Activated T-helper 1 cell treated with anti-CD3 and anti-CD28 coated beads, Interleukin-12 subunit alpha, Interleukin-12 subunit beta, Interleukin-2, Interleukin-4 antibody, amounts not matched to agents 30 ng/mL and 10 ng/mL and 1 ng/mL, durations not matched to agents 14 hours and 24 hours and 36 hours (primary cell): ENCODE measurements at regions not wholly inside any gene's neighbourhood (a gene's known extent, or its start where the extent isn't known, plus 50 kb on each side); places are given as distances from the start of the nearest gene placed in this dataset.
"Not testable (repeated sequence)": the region's sequence is repeated elsewhere in the genome, so short reads cannot be mapped to it uniquely, and the experiment has no call there.

Experiments
- DNase-seq: peaks from one replicate; pipeline ENCODE4 v3.0.0; 2021; ENCODE audit warnings: low spot score
- H3K27ac Mint-ChIP-seq: one replicate; pipeline ENCODE4 v1.8.0; 2021; ENCODE audit warnings: mild to moderate bottlenecking, mixed read lengths
- H3K27me3 Mint-ChIP-seq: one replicate; pipeline ENCODE4 v1.8.0; 2022; ENCODE audit warnings: mild to moderate bottlenecking, moderate library complexity, mixed read lengths; ENCODE audit not compliant: insufficient read depth
- H3K36me3 Mint-ChIP-seq: one replicate; pipeline ENCODE4 v1.8.0; 2021; ENCODE audit warnings: low read depth, mixed read lengths
- H3K4me1 Mint-ChIP-seq: one replicate; pipeline ENCODE4 v1.8.0; 2021; ENCODE audit warnings: low read depth, mixed read lengths
- H3K4me3 Mint-ChIP-seq: one replicate; pipeline ENCODE4 v1.8.0; 2021; ENCODE audit warnings: mild to moderate bottlenecking, moderate library complexity, mixed read lengths
- H3K9me3 Mint-ChIP-seq: one replicate; pipeline ENCODE4 v1.8.0; 2021; ENCODE audit warnings: mixed read lengths
- intact Hi-C: fragments of 100-400 bp; cut with micrococcal nuclease; formaldehyde crosslinking; loops from one replicate; pipeline ENCODE4 v1.15.1; 2024

DNA sequence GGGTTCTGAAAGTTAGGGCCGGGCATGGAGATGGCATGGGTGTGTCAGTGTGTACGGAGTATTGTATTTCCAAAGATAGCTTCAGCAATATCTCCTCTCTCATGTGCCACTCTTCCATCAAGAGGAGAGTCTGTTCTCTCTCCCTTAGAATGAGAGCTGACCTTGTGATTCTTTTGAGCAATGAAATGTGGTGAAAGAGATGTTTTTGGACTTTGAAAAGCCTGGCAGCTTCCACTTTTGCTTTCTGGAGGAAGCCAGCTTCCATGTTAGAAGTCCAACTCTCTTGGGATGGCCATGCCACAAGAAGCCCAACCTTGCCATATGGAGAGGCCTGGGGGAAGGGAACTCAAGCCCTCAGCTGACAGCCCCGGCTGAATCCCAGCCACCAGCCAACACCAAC, 72.4 kb upstream of the GZMB start:
- no peak overlapping the region for H3K27ac Mint-ChIP-seq
- intact Hi-C loops, result no loop called here
- peaks cover 10% of the 10 kb centered on the region for H3K4me1 Mint-ChIP-seq
- no peak overlapping the region for H3K4me3 Mint-ChIP-seq
- H3K27me3 Mint-ChIP-seq, result no peaks in the 10 kb centered on the region
- H3K36me3 Mint-ChIP-seq, result peaks cover 6% of the 10 kb centered on the region
- H3K9me3 Mint-ChIP-seq, result peaks cover 5% of the 10 kb centered on the region
- DNase-seq, result no peak

DNA sequence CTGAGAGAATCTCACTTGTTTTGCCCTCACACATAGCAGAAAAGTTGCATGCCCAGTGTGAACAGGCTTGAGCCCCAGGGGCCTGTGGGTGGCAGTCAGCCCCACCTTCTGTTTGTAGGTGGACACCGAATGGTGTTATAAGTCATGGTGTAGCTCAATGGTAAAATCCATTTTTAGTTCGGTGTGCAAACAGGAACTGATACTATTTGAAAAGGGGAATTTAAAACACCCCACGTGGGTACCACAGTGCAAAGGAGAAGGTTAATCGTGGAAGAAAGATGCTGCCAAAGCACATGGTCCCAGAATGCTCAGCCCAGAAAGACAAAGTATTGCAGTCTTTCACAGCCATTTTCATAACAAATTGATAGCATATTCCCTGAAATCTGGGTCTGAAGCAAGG, 71.8 kb upstream of the GZMB start:
- Mint-ChIP-seq H3K4me3 (no peak overlapping the region), H3K36me3 (peaks cover 7% of the 10 kb centered on the region), H3K4me1 (peaks cover 10% of the 10 kb centered on the region), H3K27ac (no peak overlapping the region), H3K9me3 (peaks cover 5% of the 10 kb centered on the region), H3K27me3 (no peaks in the 10 kb centered on the region)
- no peak for DNase-seq
- intact Hi-C loops, result no loop called here

GRCh38 chr14:24701062-24701461, 67.1 kb upstream of the GZMB start:
- H3K9me3 Mint-ChIP-seq, result peaks cover 5% of the 10 kb centered on the region
- no peaks in the 10 kb centered on the region for H3K27me3 Mint-ChIP-seq
- DNase-seq, result no peak
- H3K4me1 Mint-ChIP-seq, result peaks cover 29% of the 10 kb centered on the region
- H3K4me3 Mint-ChIP-seq, result no peak overlapping the region
- H3K36me3 Mint-ChIP-seq, result peaks cover 7% of the 10 kb centered on the region
- intact Hi-C loops, result no loop called here
- no peak overlapping the region for H3K27ac Mint-ChIP-seq

GRCh38 chr14:24700511-24700910, 66.5 kb upstream of the GZMB start:
- Mint-ChIP-seq H3K4me3 (no peak overlapping the region), H3K9me3 (peaks cover 5% of the 10 kb centered on the region), H3K27ac (no peak overlapping the region), H3K4me1 (peaks cover 29% of the 10 kb centered on the region), H3K36me3 (peaks cover 7% of the 10 kb centered on the region), H3K27me3 (no peaks in the 10 kb centered on the region)
- no peak for DNase-seq
- intact Hi-C loops, result no loop called here

DNA sequence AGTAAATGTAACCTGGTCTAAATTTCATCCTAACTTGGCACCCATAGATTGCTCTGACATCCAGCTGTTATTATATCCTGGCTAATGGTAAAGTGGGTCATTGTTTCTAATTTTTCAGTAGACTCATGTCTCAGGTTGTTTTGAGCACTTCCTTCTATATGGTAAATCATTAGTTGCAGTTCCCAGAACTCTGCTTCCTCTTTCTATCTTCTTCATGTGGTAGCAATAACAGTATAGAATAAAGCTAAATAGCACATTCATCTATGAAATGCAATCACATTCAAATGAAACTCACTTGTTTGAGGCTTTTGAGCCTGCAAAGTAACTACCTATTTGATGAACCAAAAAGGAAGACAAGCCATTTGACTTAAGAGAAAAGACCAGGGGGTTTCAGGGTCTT, 65.1 kb upstream of the GZMB start:
- H3K4me3 Mint-ChIP-seq, result no peak overlapping the region
- intact Hi-C loops, result no loop called here
- H3K27me3 Mint-ChIP-seq, result no peaks in the 10 kb centered on the region
- H3K36me3 Mint-ChIP-seq, result peaks cover 7% of the 10 kb centered on the region
- no peak for DNase-seq
- peak overlapping the region; percentile 64 for H3K27ac Mint-ChIP-seq
- H3K9me3 Mint-ChIP-seq, result peaks cover 5% of the 10 kb centered on the region
- peaks cover 29% of the 10 kb centered on the region for H3K4me1 Mint-ChIP-seq

DNA sequence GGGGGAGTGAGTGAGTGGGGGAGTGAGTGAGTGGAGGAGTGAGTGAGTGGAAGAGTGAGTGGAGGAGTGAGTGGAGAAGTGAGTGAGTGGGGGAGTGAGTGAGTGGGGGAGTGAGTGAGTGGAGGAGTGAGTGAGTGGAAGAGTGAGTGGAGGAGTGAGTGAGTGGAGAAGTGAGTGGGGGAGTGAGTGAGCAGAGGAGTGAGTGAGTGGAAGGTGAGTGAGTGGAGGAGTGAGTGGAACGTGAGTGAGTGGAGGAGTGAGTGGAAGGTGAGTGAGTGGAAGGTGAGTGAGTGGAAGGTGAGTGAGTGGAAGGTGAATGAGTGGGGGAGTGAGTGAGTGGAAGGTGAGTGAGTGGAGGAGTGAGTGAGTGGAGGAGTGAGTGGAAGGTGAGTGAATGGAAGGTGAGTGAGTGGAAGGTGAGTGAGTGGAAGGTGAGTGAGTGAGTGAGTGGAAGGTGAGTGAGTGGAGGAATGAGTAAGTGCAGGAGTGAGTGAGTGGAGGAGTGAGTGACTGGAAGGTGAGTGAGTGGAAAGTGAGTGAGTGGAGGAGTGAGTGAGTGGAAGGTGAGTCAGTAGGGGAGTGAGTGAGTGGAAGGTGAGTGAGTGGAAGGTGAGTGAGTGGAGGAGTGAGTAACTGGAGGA, 62.4 kb upstream of the GZMB start:
- H3K9me3 Mint-ChIP-seq, intact Hi-C loops, H3K27ac Mint-ChIP-seq, DNase-seq, H3K36me3 Mint-ChIP-seq, H3K27me3 Mint-ChIP-seq, H3K4me3 Mint-ChIP-seq: not testable (repeated sequence)
- peaks cover 32% of the 10 kb centered on the region for H3K4me1 Mint-ChIP-seq

DNA sequence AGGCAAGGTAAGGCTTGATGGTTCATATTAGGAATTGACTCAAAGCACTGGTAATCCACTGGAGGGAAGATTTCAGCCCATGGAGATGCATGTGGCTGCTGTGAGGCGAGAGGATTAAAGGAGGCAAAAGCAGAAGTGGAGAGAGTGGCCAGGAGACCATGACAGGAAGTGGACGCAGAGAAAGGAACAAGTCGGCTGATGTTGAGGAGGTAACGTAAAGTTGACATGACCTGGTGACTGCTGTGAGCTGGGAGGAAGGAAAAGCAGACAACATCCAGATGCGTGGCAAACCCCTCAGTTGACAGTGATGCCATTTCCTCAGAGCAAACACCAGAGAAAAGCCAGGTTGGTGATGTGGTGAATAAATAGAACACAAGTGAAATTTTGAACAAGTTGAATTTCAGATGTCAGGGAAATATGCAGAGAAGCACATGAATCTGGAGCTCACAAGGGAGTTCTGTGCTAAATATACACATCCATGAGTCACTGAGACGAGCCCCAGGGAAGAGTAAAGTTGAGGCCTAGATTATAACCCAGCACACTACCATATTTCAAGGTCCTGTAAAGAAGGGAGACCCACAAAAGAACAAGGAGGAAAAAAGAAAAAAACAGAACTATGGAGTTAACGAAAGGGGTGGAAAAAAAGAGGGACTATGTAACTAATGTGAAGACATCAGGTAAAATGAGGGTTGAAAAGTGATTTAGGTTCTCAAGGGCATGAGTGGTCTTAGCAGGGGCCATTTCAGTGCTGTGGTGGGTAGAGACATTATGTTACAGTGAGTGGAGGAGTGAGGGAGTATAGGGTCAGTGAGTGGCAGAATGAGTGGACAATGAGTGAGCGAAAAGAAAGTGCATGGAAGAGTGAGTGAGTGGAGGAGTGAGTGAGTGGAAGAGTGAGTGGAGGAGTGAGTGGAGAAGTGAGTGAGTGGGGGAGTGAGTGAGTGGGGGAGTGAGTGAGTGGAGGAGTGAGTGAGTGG, 61.6 kb upstream of the GZMB start:
- Mint-ChIP-seq H3K27me3 (peaks cover 2% of the 10 kb centered on the region), H3K27ac (no peak overlapping the region), H3K9me3 (no peaks in the 10 kb centered on the region), H3K4me1 (peaks cover 35% of the 10 kb centered on the region), H3K36me3 (peaks cover 2% of the 10 kb centered on the region), H3K4me3 (no peak overlapping the region)
- intact Hi-C loops, result no loop called here
- DNase-seq, result no peak

- no peak overlapping the region for H3K4me3 Mint-ChIP-seq
- H3K9me3 Mint-ChIP-seq, result no peaks in the 10 kb centered on the region
- intact Hi-C loops, result loop anchor here (5.0 kb wide), 2 partner anchors 157 to 212 kb away; no protein-coding TSS in a partner anchor
- H3K36me3 Mint-ChIP-seq, result peaks cover 2% of the 10 kb centered on the region
- DNase-seq, result no peak
- no peak overlapping the region for H3K27ac Mint-ChIP-seq
- H3K4me1 Mint-ChIP-seq, result peaks cover 35% of the 10 kb centered on the region
- H3K27me3 Mint-ChIP-seq, result peaks cover 2% of the 10 kb centered on the region
Observed at GRCh38 chr14:24694680-24695079, 60.7 kb upstream of the GZMB start.

DNA sequence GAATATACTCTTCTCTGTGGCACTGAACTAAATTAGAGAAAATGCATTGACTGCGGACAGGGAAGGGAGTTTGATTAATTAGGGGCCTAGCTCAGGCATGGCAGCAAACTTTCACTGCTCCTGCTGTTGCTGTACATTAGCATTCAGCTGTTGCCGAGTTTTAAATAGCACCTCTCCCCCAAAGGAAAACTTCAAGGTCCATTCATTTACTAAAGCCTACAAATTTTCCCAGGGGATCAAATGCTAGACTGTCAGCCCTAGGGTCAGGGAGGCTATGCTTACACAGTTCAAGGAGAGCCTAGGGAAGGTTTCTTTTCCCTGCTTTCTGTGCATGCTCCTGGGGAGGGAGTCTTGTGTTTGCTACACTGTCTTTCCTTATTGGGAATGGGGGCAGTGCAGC, 60.0 kb upstream of the GZMB start:
- Mint-ChIP-seq H3K9me3 (no peaks in the 10 kb centered on the region), H3K4me3 (no peak overlapping the region), H3K36me3 (peaks cover 2% of the 10 kb centered on the region), H3K27me3 (peaks cover 2% of the 10 kb centered on the region), H3K27ac (peak overlapping the region; percentile 87), H3K4me1 (peaks cover 35% of the 10 kb centered on the region)
- no peak for DNase-seq
- intact Hi-C loops, result loop anchor here (1.0 to 5.0 kb wide), 7 partner anchors 15 to 212 kb away; partner anchors contain the start of gene GZMB

- H3K9me3 Mint-ChIP-seq, result no peaks in the 10 kb centered on the region
- no peak for DNase-seq
- no peak overlapping the region for H3K4me3 Mint-ChIP-seq
- peaks cover 35% of the 10 kb centered on the region for H3K4me1 Mint-ChIP-seq
- H3K27ac Mint-ChIP-seq, result peak overlapping the region; percentile 87
- intact Hi-C loops, result loop anchor here (1.0 to 5.0 kb wide), 7 partner anchors 14 to 211 kb away; partner anchors contain the start of gene GZMB
- H3K27me3 Mint-ChIP-seq, result peaks cover 2% of the 10 kb centered on the region
- H3K36me3 Mint-ChIP-seq, result peaks cover 2% of the 10 kb centered on the region
Observed at GRCh38 chr14:24693353-24693737, 59.4 kb upstream of the GZMB start.

- intact Hi-C loops, result loop anchor here (1.0 to 5.0 kb wide), 7 partner anchors 13 to 210 kb away; partner anchors contain the start of gene GZMB
- DNase-seq, result peak; percentile 61
- H3K4me1 Mint-ChIP-seq, result peaks cover 42% of the 10 kb centered on the region
- peak overlapping the region; percentile 69 for H3K4me3 Mint-ChIP-seq
- H3K27me3 Mint-ChIP-seq, result peaks cover 2% of the 10 kb centered on the region
- H3K27ac Mint-ChIP-seq, result peak overlapping the region; percentile 87
- H3K36me3 Mint-ChIP-seq, result no peaks in the 10 kb centered on the region
- no peaks in the 10 kb centered on the region for H3K9me3 Mint-ChIP-seq
Observed at GRCh38 chr14:24692382-24693352, 58.7 kb upstream of the GZMB start.

- no peak for DNase-seq
- H3K4me1 Mint-ChIP-seq, result peaks cover 49% of the 10 kb centered on the region
Observed at GRCh38 chr14:24690492-24690891, 56.5 kb upstream of the GZMB start.

More at GRCh38 chr14:24690492-24690891, 56.5 kb upstream of the GZMB start:
- Mint-ChIP-seq H3K36me3 (no peaks in the 10 kb centered on the region), H3K27ac (no peak overlapping the region), H3K27me3 (peaks cover 2% of the 10 kb centered on the region), H3K4me3 (no peak overlapping the region), H3K9me3 (no peaks in the 10 kb centered on the region)
- intact Hi-C loops, result loop anchor here (5.0 kb wide), 2 partner anchors 153 to 208 kb away; no protein-coding TSS in a partner anchor
